Thoracic aorta (tissue), 2 donors: ENCODE measurements at regions not wholly inside any gene's neighbourhood (a gene's known extent, or its start where the extent isn't known, plus 50 kb on each side); places are given as distances from the start of the nearest gene placed in this dataset.

ENCODE experiments used
- ATAC-seq: fragments of 150-250 bp; one replicate; pipeline ENCODE4 v1.8.0; 2017; ENCODE audit warnings: low read depth; ENCODE audit not compliant: insufficient number of reproducible peaks, low FRiP score
- DNase-seq: peaks from one replicate; pipeline ENCODE4 v3.0.0-alpha.2; 2020; ENCODE audit warnings: low spot score
- H3K27ac ChIP-seq, 2 donors: fragments of 200-600 bp; sonication (generic); 1 replicate in 1 of 2; 2 replicates in 1 of 2; pipeline ENCODE4 v1.5.1; 2016; ENCODE audit warnings: mild to moderate bottlenecking in 2 of 2, moderate library complexity in 2 of 2
- H3K27me3 ChIP-seq: fragments of 200-600 bp; sonication (generic); replicated peaks from 2 replicates; pipeline ENCODE4 v1.6.0; 2016; ENCODE audit warnings: mild to moderate bottlenecking; ENCODE audit not compliant: insufficient read depth
- H3K36me3 ChIP-seq: fragments of 200-600 bp; sonication (generic); one replicate; pipeline ENCODE4 v1.5.1; 2016
- H3K4me1 ChIP-seq, 2 donors: fragments of 200-600 bp; sonication (generic); 1 replicate in 1 of 2; 2 replicates in 1 of 2; pipeline versions ENCODE4 v1.5.1 to v1.6.0; 2016; ENCODE audit warnings: low read depth in 2 of 2, mild to moderate bottlenecking in 1 of 2; ENCODE audit not compliant: control insufficient read depth in 1 of 2
- H3K4me3 ChIP-seq: fragments of 200-600 bp; sonication (generic); 2 replicates; pipeline ENCODE4 v1.5.1; 2016; ENCODE audit warnings: mild to moderate bottlenecking
- H3K9me3 ChIP-seq: fragments of 200-600 bp; sonication (generic); 2 replicates; pipeline ENCODE4 v1.5.1; 2016
- TF ChIP-seq, protein P1 (sequence below): fragments of 200-600 bp; sonication (generic); IDR thresholded peaks from one replicate; pipeline ENCODE4 v1.5.1; 2019; ENCODE audit warnings: antibody characterized with exemption

DNA sequence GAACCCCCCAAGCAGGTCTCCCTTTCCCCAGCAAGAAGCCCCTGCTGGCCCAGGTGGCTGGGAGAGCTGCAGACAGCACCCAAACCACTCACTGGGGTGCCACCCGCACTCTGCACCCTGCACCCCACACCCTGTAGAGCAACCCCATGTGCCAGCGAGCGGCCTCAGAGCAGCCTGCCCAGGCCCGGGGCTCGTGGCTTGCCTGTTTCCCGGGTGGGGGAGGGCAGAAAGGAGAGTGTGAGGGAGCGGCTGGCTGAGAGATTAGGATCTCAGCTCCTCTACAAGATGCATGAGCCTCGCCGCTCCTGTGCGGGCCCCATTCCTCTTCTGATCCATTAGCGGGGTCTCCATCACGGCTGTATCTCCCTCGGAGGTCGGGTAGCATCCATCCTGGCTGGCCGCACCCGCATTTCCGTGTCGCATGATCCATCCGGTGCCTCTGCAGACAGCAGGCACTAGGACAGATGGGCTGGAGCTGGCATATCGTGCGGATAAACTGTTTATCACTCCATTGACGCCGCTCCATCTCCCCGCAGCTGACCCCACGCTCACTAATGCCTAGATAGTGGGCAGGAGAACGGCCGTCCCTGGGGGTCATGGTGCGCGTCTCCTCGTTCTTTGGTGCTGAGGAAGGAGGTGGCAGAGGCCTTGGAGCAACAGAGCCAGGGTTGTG lies 54.4 kb downstream of the MRPL36 start:
- ATAC-seq, result no peak
- no peaks in the 10 kb centered on the region for H3K9me3 ChIP-seq
- TF ChIP-seq, protein P1, sequence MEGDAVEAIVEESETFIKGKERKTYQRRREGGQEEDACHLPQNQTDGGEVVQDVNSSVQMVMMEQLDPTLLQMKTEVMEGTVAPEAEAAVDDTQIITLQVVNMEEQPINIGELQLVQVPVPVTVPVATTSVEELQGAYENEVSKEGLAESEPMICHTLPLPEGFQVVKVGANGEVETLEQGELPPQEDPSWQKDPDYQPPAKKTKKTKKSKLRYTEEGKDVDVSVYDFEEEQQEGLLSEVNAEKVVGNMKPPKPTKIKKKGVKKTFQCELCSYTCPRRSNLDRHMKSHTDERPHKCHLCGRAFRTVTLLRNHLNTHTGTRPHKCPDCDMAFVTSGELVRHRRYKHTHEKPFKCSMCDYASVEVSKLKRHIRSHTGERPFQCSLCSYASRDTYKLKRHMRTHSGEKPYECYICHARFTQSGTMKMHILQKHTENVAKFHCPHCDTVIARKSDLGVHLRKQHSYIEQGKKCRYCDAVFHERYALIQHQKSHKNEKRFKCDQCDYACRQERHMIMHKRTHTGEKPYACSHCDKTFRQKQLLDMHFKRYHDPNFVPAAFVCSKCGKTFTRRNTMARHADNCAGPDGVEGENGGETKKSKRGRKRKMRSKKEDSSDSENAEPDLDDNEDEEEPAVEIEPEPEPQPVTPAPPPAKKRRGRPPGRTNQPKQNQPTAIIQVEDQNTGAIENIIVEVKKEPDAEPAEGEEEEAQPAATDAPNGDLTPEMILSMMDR, result no peak
- no peaks in the 10 kb centered on the region for H3K27me3 ChIP-seq
- no peak overlapping the region for H3K27ac ChIP-seq
- no peaks in the 10 kb centered on the region for H3K36me3 ChIP-seq
- H3K4me3 ChIP-seq, result no peak overlapping the region
- no peak for DNase-seq
- H3K4me1 ChIP-seq, result no peaks in the 10 kb centered on the region

GRCh38 chr5:1744393-1745122 lies 55.1 kb downstream of the MRPL36 start:
- TF ChIP-seq, protein P1, result no peak
- no peaks in the 10 kb centered on the region for H3K4me1 ChIP-seq
- no peaks in the 10 kb centered on the region for H3K9me3 ChIP-seq
- no peak overlapping the region for H3K27ac ChIP-seq
- ATAC-seq, result no peak
- no peak overlapping the region for H3K4me3 ChIP-seq
- H3K27me3 ChIP-seq, result no peaks in the 10 kb centered on the region
- H3K36me3 ChIP-seq, result no peaks in the 10 kb centered on the region
- no peak for DNase-seq

- TF ChIP-seq, protein P1, result no peak
- no peaks in the 10 kb centered on the region for H3K27me3 ChIP-seq
- ATAC-seq, result no peak
- DNase-seq, result no peak
- H3K9me3 ChIP-seq, result no peaks in the 10 kb centered on the region
- no peaks in the 10 kb centered on the region for H3K36me3 ChIP-seq
- no peak overlapping the region for H3K27ac ChIP-seq
- no peaks in the 10 kb centered on the region for H3K4me1 ChIP-seq
- no peak overlapping the region for H3K4me3 ChIP-seq
Observed at GRCh38 chr5:1743769-1744085, 55.9 kb downstream of the MRPL36 start.

DNA sequence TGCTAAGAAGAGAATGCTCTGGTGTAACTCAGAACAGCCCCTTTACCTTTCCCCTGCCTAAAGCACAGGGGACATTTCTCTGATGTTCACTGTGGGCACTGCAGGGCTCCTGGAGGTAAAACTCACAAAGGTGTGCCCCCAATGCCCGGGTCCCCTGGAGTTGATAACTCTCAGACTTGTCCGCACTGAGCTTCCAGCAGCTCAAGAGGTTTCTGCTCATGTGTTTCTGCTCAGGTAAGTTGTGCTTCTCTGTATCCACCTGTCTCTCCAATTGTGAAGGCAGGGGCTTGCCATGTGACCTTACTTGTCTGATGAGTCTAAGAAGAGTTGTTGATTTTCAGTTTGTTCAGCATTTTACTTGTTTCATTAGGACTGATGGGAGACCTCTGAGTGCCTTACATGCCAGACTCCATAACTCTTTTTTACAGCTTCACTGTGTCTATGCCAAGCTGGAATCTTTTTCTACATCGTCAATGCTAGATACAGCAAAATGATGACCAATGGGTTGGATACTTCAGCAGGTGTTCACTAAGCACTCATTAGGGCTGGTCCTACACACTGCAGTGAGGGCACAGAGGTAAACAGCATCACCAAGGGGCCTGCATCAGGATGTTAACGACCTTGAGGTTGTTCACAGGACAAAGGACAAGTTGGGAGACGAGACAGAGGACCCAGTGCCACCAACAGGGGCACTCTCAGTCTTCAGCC lies 56.4 kb downstream of the MRPL36 start:
- H3K4me3 ChIP-seq, result no peak overlapping the region

More for the DNA sequence above, 56.4 kb downstream of the MRPL36 start:
- Histone ChIP-seq H3K27ac (no peak overlapping the region), H3K9me3 (no peaks in the 10 kb centered on the region), H3K36me3 (no peaks in the 10 kb centered on the region), H3K27me3 (no peaks in the 10 kb centered on the region), H3K4me1 (no peaks in the 10 kb centered on the region)
- ATAC-seq (no peak), DNase-seq (no peak)
- TF ChIP-seq, protein P1, result no peak
